Ishikawa (cell line): ENCODE measurements at regions not wholly inside any gene's neighbourhood (a gene's known extent, or its start where the extent isn't known, plus 50 kb on each side); places are given as distances from the start of the nearest gene placed in this dataset.

Source experiments
- CEBPB ChIP-seq: IDR thresholded peaks from 2 replicates; pipeline ENCODE4 v1.6.1; 2012
- CREB1 ChIP-seq: IDR thresholded peaks from 2 replicates; pipeline ENCODE4 v1.6.1; 2012; ENCODE audit warnings: low read depth
- EGR1 ChIP-seq: IDR thresholded peaks from 2 replicates; pipeline ENCODE4 v1.6.1; 2012
- EP300 ChIP-seq: IDR thresholded peaks from 2 replicates; pipeline ENCODE4 v1.6.1; 2012; ENCODE audit warnings: borderline replicate concordance
- FOXM1 ChIP-seq: IDR thresholded peaks from 2 replicates; pipeline ENCODE4 v1.6.1; 2012; ENCODE audit warnings: low read depth, borderline replicate concordance
- MAX ChIP-seq: IDR thresholded peaks from 2 replicates; pipeline ENCODE4 v1.6.1; 2012
- NFIC ChIP-seq: IDR thresholded peaks from 2 replicates; pipeline ENCODE4 v1.6.1; 2012
- RAD21 ChIP-seq: IDR thresholded peaks from 2 replicates; pipeline ENCODE4 v1.6.1; 2012; ENCODE audit warnings: low read depth
- REST ChIP-seq: IDR thresholded peaks from 2 replicates; pipeline ENCODE4 v1.6.1; 2012; ENCODE audit warnings: low read depth, mild to moderate bottlenecking
- TAF1 ChIP-seq: IDR thresholded peaks from 2 replicates; pipeline ENCODE4 v1.6.1; 2012; ENCODE audit warnings: low read depth, mild to moderate bottlenecking
- TCF12 ChIP-seq: IDR thresholded peaks from 2 replicates; pipeline ENCODE4 v1.6.1; 2012; ENCODE audit warnings: low read depth
- TEAD4 ChIP-seq: IDR thresholded peaks from 2 replicates; pipeline ENCODE4 v1.6.1; 2012
- USF1 ChIP-seq: IDR thresholded peaks from 2 replicates; pipeline ENCODE4 v1.6.1; 2012
- YY1 ChIP-seq: IDR thresholded peaks from 2 replicates; pipeline ENCODE4 v1.6.1; 2012; ENCODE audit warnings: low read depth
- ZBTB7A ChIP-seq: IDR thresholded peaks from 2 replicates; pipeline ENCODE4 v1.6.1; 2012; ENCODE audit warnings: low read depth

- TF ChIP-seq YY1 (no peak), ZBTB7A (no peak), CREB1 (no peak), TCF12 (no peak), USF1 (no peak), TEAD4 (no peak), EGR1 (no peak), CEBPB (no peak)
These were observed 293.6 kb downstream of the GLRX3 start for GRCh38 chr10:130429809-130430208.

- no peak for TF ChIP-seq ZBTB7A
- no peak for TF ChIP-seq TAF1
- no peak for TF ChIP-seq USF1
These were observed 294.1 kb downstream of the GLRX3 start for GRCh38 chr10:130430291-130430690.

GRCh38 chr10:130430852-130431704, 294.9 kb downstream of the GLRX3 start:
- no peak for TF ChIP-seq TCF12
- TF ChIP-seq RAD21 = no peak
- TF ChIP-seq MAX = no peak
- no peak for TF ChIP-seq CREB1
- no peak for TF ChIP-seq EP300
- no peak for TF ChIP-seq REST
- no peak for TF ChIP-seq USF1
- TF ChIP-seq EGR1 = no peak
- TF ChIP-seq TEAD4 = no peak
- TF ChIP-seq ZBTB7A = no peak
- TF ChIP-seq CEBPB = no peak
- TF ChIP-seq YY1 = no peak
- TF ChIP-seq NFIC = no peak
- no peak for TF ChIP-seq TAF1
- no peak for TF ChIP-seq FOXM1

GRCh38 chr10:130432271-130432670, 296.1 kb downstream of the GLRX3 start:
- no peak for TF ChIP-seq MAX
- TF ChIP-seq EP300 = no peak
- TF ChIP-seq RAD21 = no peak

GRCh38 chr10:130432850-130433249, 296.7 kb downstream of the GLRX3 start:
- TF ChIP-seq REST (no peak), RAD21 (no peak), FOXM1 (no peak), NFIC (no peak), CEBPB (no peak), EP300 (no peak), EGR1 (no peak), TEAD4 (no peak), ZBTB7A (no peak), TAF1 (no peak), TCF12 (no peak), CREB1 (no peak), YY1 (no peak), USF1 (no peak), MAX (no peak)
